ENCODE measurements at regions not wholly inside any gene's neighbourhood (a gene's known extent, or its start where the extent isn't known, plus 50 kb on each side); places are given as distances from the start of the nearest gene placed in this dataset.

DNA sequence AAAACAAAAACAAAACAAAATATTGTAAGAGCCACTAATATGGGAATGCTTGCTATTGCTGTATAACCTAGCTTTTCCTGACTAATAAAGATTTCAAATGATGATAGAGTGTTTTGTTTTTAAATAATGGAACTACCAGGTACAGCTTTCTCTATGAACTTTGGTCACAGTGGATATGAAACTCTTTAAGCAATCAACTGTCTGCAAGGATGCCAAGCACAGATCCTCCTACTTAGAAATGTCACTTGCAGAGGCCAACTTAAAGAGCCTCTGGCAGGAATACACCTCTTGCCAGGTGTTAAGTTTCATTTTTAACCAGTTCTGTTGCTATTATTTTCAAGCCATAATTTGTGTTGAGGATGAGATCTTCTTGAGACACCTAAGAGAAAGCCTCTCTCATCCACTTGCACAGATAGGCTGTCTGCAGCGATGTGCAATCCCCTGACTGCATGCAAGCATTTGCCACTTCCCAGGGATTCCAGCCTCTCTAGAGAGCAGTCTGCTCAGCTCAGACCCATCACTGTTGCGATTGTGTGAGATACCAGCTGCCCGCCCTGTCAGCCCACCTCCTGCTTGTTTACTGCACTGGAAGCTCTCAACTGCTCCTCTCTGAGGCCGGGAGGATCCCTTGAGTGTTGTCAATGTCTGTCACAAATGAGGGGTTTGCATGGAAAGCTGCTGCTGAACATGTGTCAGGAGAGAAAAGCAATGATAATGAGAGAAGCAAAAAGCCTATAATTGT is 86.1 kb upstream of the SCG2 start:
- TF ChIP-seq, protein P1, sequence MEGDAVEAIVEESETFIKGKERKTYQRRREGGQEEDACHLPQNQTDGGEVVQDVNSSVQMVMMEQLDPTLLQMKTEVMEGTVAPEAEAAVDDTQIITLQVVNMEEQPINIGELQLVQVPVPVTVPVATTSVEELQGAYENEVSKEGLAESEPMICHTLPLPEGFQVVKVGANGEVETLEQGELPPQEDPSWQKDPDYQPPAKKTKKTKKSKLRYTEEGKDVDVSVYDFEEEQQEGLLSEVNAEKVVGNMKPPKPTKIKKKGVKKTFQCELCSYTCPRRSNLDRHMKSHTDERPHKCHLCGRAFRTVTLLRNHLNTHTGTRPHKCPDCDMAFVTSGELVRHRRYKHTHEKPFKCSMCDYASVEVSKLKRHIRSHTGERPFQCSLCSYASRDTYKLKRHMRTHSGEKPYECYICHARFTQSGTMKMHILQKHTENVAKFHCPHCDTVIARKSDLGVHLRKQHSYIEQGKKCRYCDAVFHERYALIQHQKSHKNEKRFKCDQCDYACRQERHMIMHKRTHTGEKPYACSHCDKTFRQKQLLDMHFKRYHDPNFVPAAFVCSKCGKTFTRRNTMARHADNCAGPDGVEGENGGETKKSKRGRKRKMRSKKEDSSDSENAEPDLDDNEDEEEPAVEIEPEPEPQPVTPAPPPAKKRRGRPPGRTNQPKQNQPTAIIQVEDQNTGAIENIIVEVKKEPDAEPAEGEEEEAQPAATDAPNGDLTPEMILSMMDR (IDR thresholded peaks at IDR 0.05; ENCODE audit: extremely low read depth, insufficient read depth, missing control alignments) = no peak
- in situ Hi-C loops (cut with MboI; ENCODE audit: low pct_unique_long_range_greater_than_20kb, low sequenced_read_pairs, unreplicated experiment) = no loop called here
- DNase-seq (ENCODE audit: low spot score) = no peak

DNA sequence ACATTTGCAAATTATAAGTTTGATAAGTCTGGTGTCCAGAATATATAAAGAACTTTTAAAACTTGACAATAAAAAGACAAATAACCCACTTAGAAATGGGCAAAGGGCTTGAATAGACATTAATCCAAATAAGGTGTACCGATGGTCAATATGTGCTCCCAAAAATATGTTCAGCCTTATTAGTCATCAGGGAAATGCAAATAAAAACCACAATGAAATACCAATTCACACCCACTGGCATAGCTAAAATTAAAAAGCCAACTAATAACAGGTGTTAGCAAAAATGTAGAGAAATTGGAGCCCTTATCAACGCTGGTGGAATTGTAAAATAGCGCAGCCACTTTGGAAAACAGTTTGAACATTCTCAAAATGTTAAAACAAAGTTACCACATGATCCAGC is 79.0 kb upstream of the SCG2 start:
- no peak for DNase-seq (ENCODE audit: low spot score)
- in situ Hi-C loops (cut with MboI; ENCODE audit: low pct_unique_long_range_greater_than_20kb, low sequenced_read_pairs, unreplicated experiment) = no loop called here
- TF ChIP-seq, protein P1 (IDR thresholded peaks at IDR 0.05; ENCODE audit: extremely low read depth, insufficient read depth, missing control alignments) = no peak

DNA sequence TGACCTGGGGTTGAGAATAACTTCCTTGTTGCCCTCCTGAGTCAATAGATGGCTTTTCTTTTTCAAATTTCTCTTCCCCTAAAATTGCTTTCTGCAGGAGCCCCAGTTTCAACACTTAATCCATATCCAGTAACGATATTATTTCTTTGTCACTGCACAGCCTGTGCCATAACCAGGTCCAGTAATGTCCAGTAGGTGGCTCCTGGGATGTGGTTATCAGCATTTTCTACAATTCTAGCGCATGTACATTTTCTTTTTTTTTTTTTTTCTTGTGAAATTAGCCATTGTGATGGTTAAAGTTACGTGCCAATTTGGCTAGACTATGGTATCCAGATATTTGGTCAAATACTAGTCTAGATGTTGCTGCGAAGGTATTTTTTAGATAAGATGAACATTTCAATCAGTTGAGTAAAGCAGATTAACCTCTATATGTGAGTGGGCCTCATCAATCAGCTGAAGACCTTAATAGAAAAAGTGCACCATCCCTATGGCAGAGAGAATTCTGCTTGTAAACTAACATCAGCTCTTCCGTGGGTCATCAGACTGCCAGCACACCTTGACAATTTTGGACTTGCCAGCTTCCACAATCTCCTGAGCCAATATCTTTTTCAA is 72.9 kb upstream of the SCG2 start:
- in situ Hi-C loops (cut with MboI; ENCODE audit: low pct_unique_long_range_greater_than_20kb, low sequenced_read_pairs, unreplicated experiment) = no loop called here
- no peak for DNase-seq (ENCODE audit: low spot score)
- TF ChIP-seq, protein P1 (IDR thresholded peaks at IDR 0.05; ENCODE audit: extremely low read depth, insufficient read depth, missing control alignments) = peak; percentile 30

DNA sequence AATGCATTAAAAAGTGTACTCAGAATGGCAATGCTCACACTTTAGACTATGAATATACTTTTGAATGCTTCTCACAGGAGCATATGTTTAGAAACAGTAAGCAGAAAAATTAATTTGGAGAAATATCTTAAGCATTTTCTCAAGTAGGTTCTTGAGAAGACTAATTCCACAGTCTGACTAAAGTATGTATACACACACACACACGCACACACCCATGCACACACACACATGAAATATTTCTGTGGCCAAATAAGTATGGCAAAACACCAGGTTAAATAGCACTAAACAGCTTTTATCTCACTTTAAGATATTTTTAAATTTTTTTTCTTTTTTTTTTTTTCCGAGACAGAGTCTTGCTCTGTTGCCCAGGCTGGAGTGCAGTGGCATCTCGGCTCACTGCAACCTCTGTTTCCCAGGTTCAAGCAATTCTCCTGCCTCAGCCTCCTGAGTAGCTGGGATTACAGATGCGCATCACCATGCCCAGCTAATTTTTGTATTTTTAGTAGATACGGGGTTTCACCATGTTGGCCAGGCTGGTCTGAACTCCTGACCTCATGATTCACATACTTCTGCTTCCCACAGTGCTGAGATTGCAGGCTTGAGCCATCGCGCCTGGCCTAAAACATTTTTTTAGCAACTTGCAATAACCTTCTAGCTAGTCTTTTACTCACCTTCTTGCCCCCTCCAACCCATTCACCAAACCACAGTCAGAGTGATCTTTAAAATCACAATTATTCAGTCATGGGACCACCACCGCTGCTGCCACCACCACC is 67.5 kb upstream of the SCG2 start:
- TF ChIP-seq, protein P1 (IDR thresholded peaks at IDR 0.05; ENCODE audit: extremely low read depth, insufficient read depth, missing control alignments) = no peak
- in situ Hi-C loops (cut with MboI; ENCODE audit: low pct_unique_long_range_greater_than_20kb, low sequenced_read_pairs, unreplicated experiment) = no loop called here
- DNase-seq (ENCODE audit: low spot score) = no peak

DNA sequence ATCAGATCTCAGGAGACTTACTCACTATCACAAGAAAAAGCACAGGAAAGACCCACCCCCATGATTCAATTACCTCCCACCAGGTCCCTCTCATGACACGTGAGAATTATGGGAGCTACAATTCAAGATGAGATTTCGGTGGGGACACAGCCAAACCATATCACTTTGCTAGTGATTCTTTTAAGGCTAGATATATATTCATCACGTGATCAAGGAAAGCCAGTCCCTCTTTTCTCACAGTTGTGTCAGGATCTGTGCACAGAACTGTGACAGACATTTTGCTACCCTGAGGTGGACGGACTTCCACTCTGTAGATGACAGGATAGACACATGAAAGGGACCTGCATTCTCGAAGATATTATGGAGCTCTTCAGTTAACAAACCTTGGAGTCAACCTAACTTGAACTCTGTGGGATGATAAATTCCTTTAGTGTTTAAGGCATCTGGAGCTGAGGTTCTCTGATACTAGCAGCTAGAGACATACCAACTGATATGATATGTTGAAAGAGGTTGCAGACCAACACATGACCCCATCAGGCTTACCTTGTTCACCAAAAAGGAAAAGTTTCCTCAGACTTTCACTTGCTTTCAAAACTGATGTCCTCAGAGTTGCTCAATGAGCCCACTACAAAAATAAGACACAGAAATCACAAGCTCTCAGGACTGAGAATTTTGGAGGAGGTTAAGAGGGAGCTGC is 66.3 kb upstream of the SCG2 start:
- TF ChIP-seq, protein P1 (IDR thresholded peaks at IDR 0.05; ENCODE audit: extremely low read depth, insufficient read depth, missing control alignments) = no peak
- no peak for DNase-seq (ENCODE audit: low spot score)
- in situ Hi-C loops (cut with MboI; ENCODE audit: low pct_unique_long_range_greater_than_20kb, low sequenced_read_pairs, unreplicated experiment) = no loop called here

DNA sequence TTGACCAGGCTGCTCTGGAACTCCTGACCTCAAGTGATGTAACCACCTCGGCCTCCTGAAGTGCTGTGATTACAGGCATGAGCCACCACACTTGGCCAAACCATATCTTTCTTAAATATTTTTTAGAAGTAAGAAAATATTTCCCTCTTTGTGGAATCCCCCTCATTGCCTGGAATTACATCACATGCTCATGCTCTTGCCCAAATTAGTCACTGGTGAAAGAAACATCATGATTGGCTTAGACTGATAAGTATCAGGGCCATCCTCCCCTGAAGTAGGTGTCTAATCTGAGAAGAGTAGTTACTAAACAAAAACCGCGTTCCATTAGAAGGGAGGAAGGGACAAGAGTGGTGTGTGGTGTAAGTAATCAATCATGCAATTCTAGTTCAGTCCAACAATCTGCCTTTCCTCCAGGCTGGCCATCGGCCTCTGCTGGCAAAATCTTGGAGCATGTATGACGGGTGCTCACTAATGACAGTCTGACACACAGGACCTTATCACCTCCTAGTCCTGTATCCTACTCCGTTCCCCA is 52.3 kb upstream of the SCG2 start:
- TF ChIP-seq, protein P1 (IDR thresholded peaks at IDR 0.05; ENCODE audit: extremely low read depth, insufficient read depth, missing control alignments) = no peak
- in situ Hi-C loops (cut with MboI; ENCODE audit: low pct_unique_long_range_greater_than_20kb, low sequenced_read_pairs, unreplicated experiment) = no loop called here
- DNase-seq (ENCODE audit: low spot score) = no peak
